ENCODE measurements at regions not wholly inside any gene's neighbourhood (a gene's known extent, or its start where the extent isn't known, plus 50 kb on each side); places are given as distances from the start of the nearest gene placed in this dataset.

DNA sequence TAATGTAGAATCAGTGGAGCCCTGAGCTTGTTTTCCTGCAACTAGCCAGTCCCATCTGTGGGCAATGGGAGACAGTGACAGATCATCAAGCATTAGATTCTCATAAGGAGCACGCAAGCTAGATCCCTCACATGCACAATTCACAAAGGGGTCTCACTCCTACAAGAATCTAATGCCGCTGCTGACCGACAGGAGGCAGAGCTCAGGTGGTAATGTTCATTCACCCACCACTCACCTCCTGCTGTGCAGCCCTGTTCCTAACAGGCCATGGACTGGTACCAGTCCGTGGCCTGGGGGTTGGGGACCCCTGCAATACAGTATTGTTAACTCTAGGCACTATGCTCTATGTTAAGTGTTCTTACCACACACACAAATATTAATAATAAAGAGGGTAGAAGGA, 362.8 kb downstream of the RBM26 start:
- no peaks in the 10 kb centered on the region for H3K36me3 ChIP-seq (ENCODE audit: control insufficient read depth in 1 of 2, insufficient read depth in 2 of 2, low read length in 1 of 2)
- H3K27ac ChIP-seq (ENCODE audit: low read depth in 1 of 2, low read length in 2 of 2), result no peak overlapping the region
- 64 to 81% methylated on average over 4 of the region's 4 CpGs for WGBS, 2 donors
- H3K4me1 ChIP-seq (ENCODE audit: control insufficient read depth in 1 of 2, insufficient read depth in 2 of 2, low read length in 2 of 2), result no peaks in the 10 kb centered on the region
- no peaks in the 10 kb centered on the region for H3K27me3 ChIP-seq (ENCODE audit: control insufficient read depth in 1 of 2, insufficient read depth in 2 of 2, low read length in 1 of 2)
- ATAC-seq (ENCODE audit: low FRiP score) (no peak), DNase-seq (no peak)
- intact Hi-C loops (cut with DNase I), result no loop called here
- H3K4me3 ChIP-seq (ENCODE audit: low read length in 2 of 2), result no peak overlapping the region
- H3K9me3 ChIP-seq (ENCODE audit: control insufficient read depth, low read length), result no peaks in the 10 kb centered on the region

GRCh38 chr13:79037197-79037596, 368.9 kb downstream of the RBM26 start:
- DNase-seq (no peak), ATAC-seq (ENCODE audit: low FRiP score) (no peak)
- intact Hi-C loops (cut with DNase I), result no loop called here
- no peaks in the 10 kb centered on the region for H3K4me1 ChIP-seq (ENCODE audit: control insufficient read depth in 1 of 2, insufficient read depth in 2 of 2, low read length in 2 of 2)
- no peaks in the 10 kb centered on the region for H3K36me3 ChIP-seq (ENCODE audit: control insufficient read depth in 1 of 2, insufficient read depth in 2 of 2, low read length in 1 of 2)
- WGBS, 2 donors, result 18 to 26% methylated on average over 1 of the region's 1 CpG
- no peaks in the 10 kb centered on the region for H3K9me3 ChIP-seq (ENCODE audit: control insufficient read depth, low read length)
- H3K27me3 ChIP-seq (ENCODE audit: control insufficient read depth in 1 of 2, insufficient read depth in 2 of 2, low read length in 1 of 2), result no peaks in the 10 kb centered on the region
- H3K4me3 ChIP-seq (ENCODE audit: low read length in 2 of 2), result no peak overlapping the region
- H3K27ac ChIP-seq (ENCODE audit: low read depth in 1 of 2, low read length in 2 of 2), result no peak overlapping the region

DNA sequence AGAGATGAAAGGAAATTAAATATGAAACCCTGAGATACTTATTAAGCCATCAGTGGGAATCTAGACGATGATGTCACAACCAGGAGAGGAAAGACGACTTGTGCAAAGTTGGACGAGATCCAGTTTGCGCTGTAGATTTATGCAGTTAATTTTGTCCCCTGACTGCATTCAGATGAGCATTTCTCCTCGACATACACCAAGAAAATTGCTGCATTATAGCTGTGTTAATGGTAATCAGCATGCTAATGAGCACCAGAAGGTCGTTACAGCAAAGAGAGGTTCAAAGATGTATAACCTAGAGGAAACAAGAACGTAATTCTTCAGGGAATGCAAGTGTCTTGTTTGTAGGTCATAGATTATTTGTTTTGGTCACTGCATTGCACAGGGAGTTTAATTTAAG, 371.7 kb downstream of the RBM26 start:
- no peaks in the 10 kb centered on the region for H3K4me1 ChIP-seq (ENCODE audit: control insufficient read depth in 1 of 2, insufficient read depth in 2 of 2, low read length in 2 of 2)
- H3K27ac ChIP-seq (ENCODE audit: low read depth in 1 of 2, low read length in 2 of 2), result no peak overlapping the region
- H3K36me3 ChIP-seq (ENCODE audit: control insufficient read depth in 1 of 2, insufficient read depth in 2 of 2, low read length in 1 of 2), result no peaks in the 10 kb centered on the region
- WGBS, 2 donors, result 49 to 57% methylated on average over 7 of the region's 7 CpGs
- H3K9me3 ChIP-seq (ENCODE audit: control insufficient read depth, low read length), result no peaks in the 10 kb centered on the region
- ATAC-seq (ENCODE audit: low FRiP score), result no peak
- H3K4me3 ChIP-seq (ENCODE audit: low read length in 2 of 2), result no peak overlapping the region
- intact Hi-C loops (cut with DNase I), result no loop called here
- no peaks in the 10 kb centered on the region for H3K27me3 ChIP-seq (ENCODE audit: control insufficient read depth in 1 of 2, insufficient read depth in 2 of 2, low read length in 1 of 2)
- DNase-seq, result no peak

GRCh38 chr13:79030513-79030912, 371.6 kb upstream of the OBI1 start:
- intact Hi-C loops (cut with DNase I), result no loop called here
- no peaks in the 10 kb centered on the region for H3K4me1 ChIP-seq (ENCODE audit: control insufficient read depth in 1 of 2, insufficient read depth in 2 of 2, low read length in 2 of 2)
- no peak for DNase-seq
- peaks cover 2% of the 10 kb centered on the region for H3K9me3 ChIP-seq (ENCODE audit: control insufficient read depth, low read length)
- H3K4me3 ChIP-seq (ENCODE audit: low read length in 2 of 2), result no peak overlapping the region
- H3K27me3 ChIP-seq (ENCODE audit: control insufficient read depth in 1 of 2, insufficient read depth in 2 of 2, low read length in 1 of 2), result no peaks in the 10 kb centered on the region
- WGBS, 2 donors, result 12 to 29% methylated on average over 2 of the region's 2 CpGs
- H3K27ac ChIP-seq (ENCODE audit: low read depth in 1 of 2, low read length in 2 of 2), result no peak overlapping the region
- ATAC-seq (ENCODE audit: low FRiP score), result no peak
- H3K36me3 ChIP-seq (ENCODE audit: control insufficient read depth in 1 of 2, insufficient read depth in 2 of 2, low read length in 1 of 2), result no peaks in the 10 kb centered on the region

DNA sequence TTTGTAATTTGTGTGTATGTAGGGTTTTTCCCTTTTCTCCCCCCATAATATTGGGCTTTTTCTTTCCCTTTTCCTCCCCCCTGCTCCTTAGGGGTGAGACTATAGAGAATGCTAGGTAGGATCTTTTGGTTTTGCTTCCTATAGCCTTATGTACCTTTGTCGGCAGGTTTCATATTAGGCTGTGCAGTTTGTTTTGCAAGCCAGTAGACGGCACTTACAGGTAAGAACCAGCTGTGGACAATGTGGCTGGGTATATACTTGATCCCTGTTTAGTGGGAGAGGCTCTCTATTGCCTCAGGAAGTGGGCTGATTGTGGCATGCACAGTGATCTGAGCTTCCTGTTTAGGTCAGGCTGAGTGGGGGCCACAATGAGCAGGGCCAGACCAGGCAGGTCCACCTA, 359.2 kb upstream of the OBI1 start:
- intact Hi-C loops (cut with DNase I), result no loop called here
- 0 to 94% methylated on average over 2 of the region's 2 CpGs for WGBS, 2 donors
- H3K4me3 ChIP-seq (ENCODE audit: low read length in 2 of 2), result no peak overlapping the region
- no peaks in the 10 kb centered on the region for H3K4me1 ChIP-seq (ENCODE audit: control insufficient read depth in 1 of 2, insufficient read depth in 2 of 2, low read length in 2 of 2)
- DNase-seq (no peak), ATAC-seq (ENCODE audit: low FRiP score) (no peak)
- H3K27ac ChIP-seq (ENCODE audit: low read depth in 1 of 2, low read length in 2 of 2), result no peak overlapping the region
- peaks cover 11% of the 10 kb centered on the region for H3K9me3 ChIP-seq (ENCODE audit: control insufficient read depth, low read length)
- H3K27me3 ChIP-seq (ENCODE audit: control insufficient read depth in 1 of 2, insufficient read depth in 2 of 2, low read length in 1 of 2), result no peaks in the 10 kb centered on the region
- no peaks in the 10 kb centered on the region for H3K36me3 ChIP-seq (ENCODE audit: control insufficient read depth in 1 of 2, insufficient read depth in 2 of 2, low read length in 1 of 2)

GRCh38 chr13:79011179-79011578, 352.2 kb upstream of the OBI1 start:
- Histone ChIP-seq H3K4me1 (ENCODE audit: control insufficient read depth in 1 of 2, insufficient read depth in 2 of 2, low read length in 2 of 2) (no peaks in the 10 kb centered on the region), H3K36me3 (ENCODE audit: control insufficient read depth in 1 of 2, insufficient read depth in 2 of 2, low read length in 1 of 2) (no peaks in the 10 kb centered on the region), H3K4me3 (ENCODE audit: low read length in 2 of 2) (no peak overlapping the region), H3K27me3 (ENCODE audit: control insufficient read depth in 1 of 2, insufficient read depth in 2 of 2, low read length in 1 of 2) (no peaks in the 10 kb centered on the region), H3K27ac (ENCODE audit: low read depth in 1 of 2, low read length in 2 of 2) (no peak overlapping the region), H3K9me3 (ENCODE audit: control insufficient read depth, low read length) (no peaks in the 10 kb centered on the region)
- WGBS, 2 donors, result 59 to 67% methylated on average over 2 of the region's 2 CpGs
- DNase-seq (no peak), ATAC-seq (ENCODE audit: low FRiP score) (no peak)
- intact Hi-C loops (cut with DNase I), result no loop called here

- Histone ChIP-seq H3K36me3 (ENCODE audit: control insufficient read depth in 1 of 2, insufficient read depth in 2 of 2, low read length in 1 of 2) (no peaks in the 10 kb centered on the region), H3K9me3 (ENCODE audit: control insufficient read depth, low read length) (no peaks in the 10 kb centered on the region), H3K27ac (ENCODE audit: low read depth in 1 of 2, low read length in 2 of 2) (no peak overlapping the region), H3K4me3 (ENCODE audit: low read length in 2 of 2) (no peak overlapping the region), H3K27me3 (ENCODE audit: control insufficient read depth in 1 of 2, insufficient read depth in 2 of 2, low read length in 1 of 2) (no peaks in the 10 kb centered on the region), H3K4me1 (ENCODE audit: control insufficient read depth in 1 of 2, insufficient read depth in 2 of 2, low read length in 2 of 2) (no peaks in the 10 kb centered on the region)
- intact Hi-C loops (cut with DNase I), result no loop called here
- DNase-seq, result no peak
- WGBS, 2 donors, result 69 to 71% methylated on average over 7 of the region's 7 CpGs
- no peak for ATAC-seq (ENCODE audit: low FRiP score)
These were observed 345.3 kb upstream of the OBI1 start for GRCh38 chr13:79003989-79004898.

DNA sequence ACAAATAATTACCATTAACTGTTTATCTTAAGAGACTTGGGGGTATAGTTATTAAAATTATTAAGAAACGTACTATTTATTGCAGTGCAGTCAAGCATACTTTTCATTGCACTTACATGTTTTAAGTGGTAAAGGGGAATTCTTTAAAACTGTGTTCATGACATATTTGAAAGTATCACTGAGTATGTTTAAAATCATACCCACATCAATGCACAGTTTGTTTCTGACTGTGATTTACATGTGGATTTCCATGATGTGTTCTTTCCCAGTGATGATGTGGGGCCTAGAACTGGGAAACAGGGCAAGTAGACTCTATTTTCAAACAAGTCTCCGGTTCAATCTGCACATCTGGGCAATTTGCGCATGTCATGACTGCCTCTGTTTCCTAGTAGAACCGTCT, 340.5 kb upstream of the OBI1 start:
- ATAC-seq (ENCODE audit: low FRiP score), result no peak
- Histone ChIP-seq H3K27me3 (ENCODE audit: control insufficient read depth in 1 of 2, insufficient read depth in 2 of 2, low read length in 1 of 2) (no peaks in the 10 kb centered on the region), H3K9me3 (ENCODE audit: control insufficient read depth, low read length) (no peaks in the 10 kb centered on the region), H3K27ac (ENCODE audit: low read depth in 1 of 2, low read length in 2 of 2) (no peak overlapping the region), H3K4me1 (ENCODE audit: control insufficient read depth in 1 of 2, insufficient read depth in 2 of 2, low read length in 2 of 2) (no peaks in the 10 kb centered on the region), H3K36me3 (ENCODE audit: control insufficient read depth in 1 of 2, insufficient read depth in 2 of 2, low read length in 1 of 2) (no peaks in the 10 kb centered on the region), H3K4me3 (ENCODE audit: low read length in 2 of 2) (no peak overlapping the region)
- 77 to 79% methylated on average over 4 of the region's 4 CpGs for WGBS, 2 donors
- DNase-seq, result no peak
- intact Hi-C loops (cut with DNase I), result no loop called here

DNA sequence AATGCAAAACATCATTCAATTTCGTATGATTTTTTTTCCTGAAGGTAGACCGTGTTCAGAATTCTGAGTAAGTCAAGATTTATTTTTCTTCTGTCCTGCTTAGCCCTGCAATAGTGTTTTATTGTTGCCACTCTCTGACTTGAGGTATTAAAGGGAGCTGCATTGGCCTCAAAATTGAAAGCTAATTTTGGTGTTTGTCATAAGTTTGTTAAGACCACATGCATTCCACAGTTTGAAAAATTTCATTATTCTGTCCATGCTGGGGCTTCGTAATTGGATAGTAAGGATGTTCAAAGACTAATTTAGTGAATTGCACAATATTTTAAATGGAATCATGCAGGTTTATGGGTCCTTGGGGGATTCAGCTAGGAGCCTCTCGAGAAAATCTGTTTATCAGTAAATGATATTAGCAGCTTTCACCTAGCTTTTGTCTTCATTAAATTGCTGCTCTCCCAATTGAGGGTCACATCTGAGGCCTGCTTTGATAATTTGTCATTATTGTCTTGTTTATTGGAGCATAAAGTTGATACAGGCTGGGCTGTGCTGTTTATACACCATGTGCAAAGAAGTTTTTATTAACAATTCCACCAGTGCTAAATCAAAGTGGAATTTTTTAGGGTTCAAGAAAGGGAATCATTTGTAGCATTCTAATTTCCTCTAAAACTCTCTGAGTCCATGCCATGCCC, 339.8 kb upstream of the OBI1 start:
- H3K4me3 ChIP-seq (ENCODE audit: low read length in 2 of 2), result no peak overlapping the region
- H3K4me1 ChIP-seq (ENCODE audit: control insufficient read depth in 1 of 2, insufficient read depth in 2 of 2, low read length in 2 of 2), result no peaks in the 10 kb centered on the region
- no peak for ATAC-seq (ENCODE audit: low FRiP score)
- H3K36me3 ChIP-seq (ENCODE audit: control insufficient read depth in 1 of 2, insufficient read depth in 2 of 2, low read length in 1 of 2), result no peaks in the 10 kb centered on the region
- H3K27ac ChIP-seq (ENCODE audit: low read depth in 1 of 2, low read length in 2 of 2), result no peak overlapping the region
- H3K27me3 ChIP-seq (ENCODE audit: control insufficient read depth in 1 of 2, insufficient read depth in 2 of 2, low read length in 1 of 2), result no peaks in the 10 kb centered on the region
- intact Hi-C loops (cut with DNase I), result no loop called here
- H3K9me3 ChIP-seq (ENCODE audit: control insufficient read depth, low read length), result no peaks in the 10 kb centered on the region
- no peak for DNase-seq
- WGBS, 2 donors, result 51 to 59% methylated on average over 4 of the region's 4 CpGs

Data from aorta (tissue), 5 donors.